GM19035 (cell line): ENCODE measurements at regions not wholly inside any gene's neighbourhood (a gene's known extent, or its start where the extent isn't known, plus 50 kb on each side); places are given as distances from the start of the nearest gene placed in this dataset.

Source experiments
- ATAC-seq: cut with Tn5 transposase; IDR thresholded peaks from one replicate; pipeline ENCODE4 v1.9.1; 2021; ENCODE audit not compliant: unreplicated experiment

GRCh38 chr9:11871852-11872251 is 821.3 kb upstream of the TYRP1 start:
- ATAC-seq: no peak

DNA sequence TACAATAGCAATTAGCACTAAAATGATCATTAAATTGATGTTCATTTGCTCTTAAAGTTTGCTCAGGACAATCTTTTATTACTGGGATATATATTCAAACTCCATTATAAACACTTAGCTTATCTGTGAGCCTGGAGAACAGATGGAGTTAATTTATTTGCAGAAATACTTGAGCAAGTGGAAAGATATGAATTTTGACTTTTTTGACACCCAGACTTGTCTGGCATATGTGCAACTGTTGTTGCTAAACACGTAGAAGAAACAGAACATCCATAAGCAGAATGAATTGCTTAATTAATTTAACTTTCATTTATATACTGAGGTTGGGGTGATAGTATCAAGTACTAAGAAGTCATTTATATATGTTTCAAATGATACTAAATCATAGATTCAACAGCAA is 820.7 kb upstream of the TYRP1 start:
- no peak for ATAC-seq

- ATAC-seq: no peak
These were observed 818.8 kb upstream of the TYRP1 start for GRCh38 chr9:11874414-11874813.

DNA sequence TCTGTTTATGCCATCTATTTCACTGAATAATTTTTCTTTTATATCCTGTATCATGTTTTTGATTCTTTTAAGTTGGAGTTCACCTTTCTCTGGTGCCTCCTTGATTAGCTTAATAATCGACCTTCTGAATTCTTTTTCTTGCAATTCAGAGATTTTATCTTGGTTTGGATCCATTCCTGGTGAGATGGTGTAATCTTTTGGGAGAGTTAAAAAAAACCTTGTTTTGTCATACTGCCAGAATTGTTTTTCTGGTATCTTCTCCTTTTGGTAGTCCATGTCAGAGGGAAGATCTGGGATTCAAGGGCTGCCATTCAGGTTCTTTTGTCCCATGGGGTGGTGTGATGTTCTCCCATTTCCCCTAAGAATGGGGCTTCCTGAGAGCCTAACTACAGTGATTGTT is 800.8 kb upstream of the TYRP1 start:
- ATAC-seq: no peak

DNA sequence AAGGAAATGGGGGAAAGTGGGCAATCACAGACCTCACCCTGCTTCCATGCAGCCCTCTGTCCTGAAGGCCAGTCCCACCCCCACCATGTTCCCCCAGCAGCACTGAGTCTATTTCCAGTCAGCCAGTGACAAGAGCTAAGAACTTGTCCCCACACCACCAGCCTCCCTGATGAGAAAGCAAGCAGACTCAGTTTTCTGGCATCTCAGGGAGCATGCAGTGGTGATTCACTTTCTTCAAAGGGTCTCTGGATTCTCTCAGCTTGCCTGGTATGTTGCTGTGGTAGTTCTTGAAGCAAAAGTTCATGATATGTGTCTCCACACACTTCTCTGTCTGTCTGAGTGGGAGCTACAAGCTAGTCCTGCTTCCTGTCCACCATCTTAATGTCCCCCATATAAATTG is 799.9 kb upstream of the TYRP1 start:
- no peak for ATAC-seq

- ATAC-seq: no peak
These were observed 799.0 kb upstream of the TYRP1 start for GRCh38 chr9:11894136-11894535.

GRCh38 chr9:11902610-11903009 is 790.6 kb upstream of the TYRP1 start:
- ATAC-seq: no peak

GRCh38 chr9:11915699-11916098 is 777.5 kb upstream of the TYRP1 start:
- ATAC-seq: no peak

- no peak for ATAC-seq
These were observed 764.3 kb upstream of the TYRP1 start for GRCh38 chr9:11928871-11929321.

DNA sequence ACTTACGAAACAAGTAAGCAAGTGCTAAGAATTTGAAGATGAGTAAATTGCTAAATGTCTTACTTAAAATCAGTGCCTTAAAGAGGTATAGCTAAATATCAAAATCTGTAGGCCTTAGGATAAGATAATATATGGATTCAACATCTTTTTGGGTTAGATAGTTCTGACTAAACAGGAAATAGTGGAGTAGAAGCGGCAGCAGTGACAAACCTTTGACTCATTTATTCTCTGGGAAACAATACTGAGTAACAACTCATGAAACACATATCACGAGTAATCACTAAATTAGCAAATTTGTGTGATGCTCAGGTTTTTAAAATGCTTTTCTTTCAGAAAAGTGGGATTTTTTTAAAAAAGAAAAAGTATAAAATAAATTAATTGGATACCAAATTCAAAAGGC is 762.1 kb upstream of the TYRP1 start:
- no peak for ATAC-seq

DNA sequence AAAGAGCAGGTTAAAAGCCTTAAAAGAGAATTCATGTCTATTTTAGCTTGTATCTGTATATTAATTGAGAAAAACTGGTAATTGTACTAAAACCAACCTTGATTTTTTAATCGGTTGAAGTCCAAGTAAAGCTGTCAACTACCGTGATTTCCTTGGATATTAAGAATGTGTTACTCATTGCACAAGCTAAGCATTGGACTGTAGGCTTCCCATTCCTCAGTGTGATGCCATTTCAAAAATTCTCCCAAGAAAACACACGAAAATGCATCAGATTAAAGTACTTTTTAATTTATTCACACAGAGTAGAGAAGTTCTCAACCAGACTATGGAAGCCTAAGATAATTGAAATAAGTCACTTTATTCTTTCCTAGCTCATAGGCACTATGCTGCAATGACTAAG is 761.4 kb upstream of the TYRP1 start:
- ATAC-seq: no peak

- ATAC-seq: no peak
These were observed 759.3 kb upstream of the TYRP1 start for GRCh38 chr9:11933926-11934325.

DNA sequence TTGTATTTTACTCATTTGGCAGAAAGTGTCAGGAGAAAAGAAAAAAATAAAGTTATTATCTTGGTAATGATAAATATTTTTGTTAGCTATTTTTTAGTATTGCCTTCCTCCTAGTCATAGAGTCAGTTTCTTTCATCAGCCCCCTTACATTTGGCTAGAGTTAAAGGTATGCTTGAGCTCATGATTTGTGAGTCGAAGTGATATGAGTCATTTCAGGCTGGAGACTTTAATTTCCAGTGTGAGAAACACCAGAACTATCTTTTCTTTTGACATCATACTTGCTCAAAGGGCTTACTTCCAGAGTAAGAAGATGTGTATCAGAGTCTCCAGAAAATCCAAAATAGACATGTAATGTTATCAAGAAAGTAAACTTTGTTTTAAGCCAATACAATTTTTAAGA is 746.7 kb upstream of the TYRP1 start:
- ATAC-seq: no peak

DNA sequence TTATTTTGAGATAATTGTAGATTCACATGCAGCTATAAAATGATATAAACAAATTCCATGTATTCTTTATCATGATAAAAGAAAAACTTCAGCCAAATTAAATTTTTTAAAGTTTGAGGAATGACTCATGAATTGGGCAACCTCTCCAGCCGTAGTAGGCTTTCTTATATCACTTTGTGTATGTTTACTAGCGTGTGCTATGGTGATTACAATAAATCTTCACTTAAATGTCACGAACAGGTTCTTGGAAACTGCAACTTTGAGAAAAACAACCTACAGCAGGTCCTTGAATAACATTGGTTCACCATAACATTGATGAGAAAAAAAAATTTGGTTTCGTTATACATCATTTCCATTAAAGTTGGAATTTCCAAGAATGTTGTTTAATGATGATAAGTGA is 730.9 kb upstream of the TYRP1 start:
- ATAC-seq: no peak

DNA sequence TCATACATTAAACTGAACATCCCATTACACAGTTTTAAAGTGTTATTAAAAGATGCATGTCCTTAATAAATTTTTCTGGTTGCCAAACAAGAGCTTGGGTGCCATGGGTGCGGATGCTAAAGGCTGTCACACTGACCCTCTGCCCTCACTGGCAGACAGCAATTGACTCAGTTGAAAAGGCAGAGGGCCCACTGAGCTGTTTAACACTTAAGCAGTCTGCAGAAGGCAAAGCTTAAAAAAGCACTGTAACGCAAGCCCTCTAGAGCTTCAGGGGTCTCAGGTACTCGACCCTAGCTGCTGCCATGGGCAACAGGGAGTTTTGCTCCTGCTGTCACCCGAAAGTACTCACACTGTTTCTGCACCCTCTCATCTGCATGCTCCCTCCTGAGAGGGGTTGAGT is 726.4 kb upstream of the TYRP1 start:
- no peak for ATAC-seq

GRCh38 chr9:11968631-11969030 is 724.6 kb upstream of the TYRP1 start:
- ATAC-seq: no peak

DNA sequence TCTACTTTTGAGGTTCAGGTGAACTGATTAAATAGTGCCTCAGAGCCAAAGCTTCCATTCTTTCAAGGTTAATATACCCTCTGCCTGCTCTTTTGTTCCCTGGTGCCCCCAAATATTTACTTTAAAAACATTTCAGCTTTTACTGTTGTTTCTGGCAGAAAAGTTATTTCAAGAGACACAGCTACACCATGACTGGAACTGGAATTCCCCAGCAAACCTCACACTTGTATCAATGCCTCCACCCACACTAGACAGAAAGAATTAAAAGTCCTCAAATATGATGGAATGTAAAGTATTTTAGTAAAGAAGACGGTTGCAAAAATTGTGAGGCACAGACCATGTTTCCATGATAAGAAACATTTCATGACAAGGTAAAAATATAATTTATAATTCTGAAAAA is 720.2 kb upstream of the TYRP1 start:
- no peak for ATAC-seq

DNA sequence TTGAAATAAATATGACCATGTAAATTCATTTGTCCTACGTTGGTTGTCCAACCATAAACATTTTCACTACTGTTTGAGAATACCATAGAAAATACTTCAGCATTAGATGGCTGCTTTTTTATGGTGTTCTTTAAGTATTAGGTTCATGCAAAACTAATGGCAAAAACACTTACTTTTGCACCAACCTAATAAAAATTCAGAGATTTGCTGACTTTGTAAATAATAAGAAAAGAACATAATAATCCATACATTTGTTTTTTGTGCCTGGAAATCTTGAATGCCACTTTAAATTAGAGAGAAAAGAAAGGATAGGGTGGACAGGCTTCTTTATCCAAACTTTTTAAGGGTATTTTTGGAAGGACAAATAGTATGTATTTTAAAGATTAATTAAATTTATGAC is 719.7 kb upstream of the TYRP1 start:
- ATAC-seq: no peak

DNA sequence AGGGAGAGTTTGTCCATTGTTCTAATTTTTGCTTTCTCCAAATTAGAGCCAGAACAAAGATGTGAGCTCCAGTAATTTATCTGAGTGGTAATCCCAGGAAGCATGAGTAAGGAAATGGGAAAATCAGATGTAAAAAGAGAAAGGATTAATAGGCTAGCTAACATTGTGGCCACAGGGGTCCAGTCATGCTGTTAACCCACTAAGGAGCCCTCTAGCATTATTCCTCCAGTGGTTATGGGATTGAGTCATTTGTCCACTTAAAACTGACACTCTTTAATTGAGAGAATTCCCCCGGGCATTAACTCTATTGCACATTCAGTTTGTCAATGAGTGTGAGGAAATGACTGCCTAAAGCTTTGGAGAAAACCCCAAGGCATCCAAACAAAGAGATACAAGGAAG is 700.3 kb upstream of the TYRP1 start:
- no peak for ATAC-seq

GRCh38 chr9:12014488-12014887 is 678.7 kb upstream of the TYRP1 start:
- no peak for ATAC-seq

DNA sequence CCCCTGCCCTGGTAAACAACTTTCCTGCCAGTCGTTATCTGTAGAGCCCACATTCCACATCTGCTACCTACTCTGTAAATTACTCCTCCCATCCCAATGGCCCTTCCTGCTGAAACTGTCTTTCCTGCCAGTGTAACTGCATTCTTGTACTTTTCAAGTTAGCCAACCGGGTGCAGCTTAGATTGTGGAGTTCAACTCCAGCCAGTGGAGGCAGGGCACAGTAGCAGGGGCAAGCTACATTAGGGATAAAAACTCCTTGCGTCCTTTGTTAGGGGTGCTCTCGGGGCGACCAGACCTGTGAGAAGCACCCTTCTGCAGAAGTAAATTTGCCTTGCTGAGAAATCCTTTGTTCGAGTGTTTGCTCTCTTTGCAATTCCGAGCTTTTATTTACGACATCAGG is 639.0 kb upstream of the TYRP1 start:
- ATAC-seq: no peak

DNA sequence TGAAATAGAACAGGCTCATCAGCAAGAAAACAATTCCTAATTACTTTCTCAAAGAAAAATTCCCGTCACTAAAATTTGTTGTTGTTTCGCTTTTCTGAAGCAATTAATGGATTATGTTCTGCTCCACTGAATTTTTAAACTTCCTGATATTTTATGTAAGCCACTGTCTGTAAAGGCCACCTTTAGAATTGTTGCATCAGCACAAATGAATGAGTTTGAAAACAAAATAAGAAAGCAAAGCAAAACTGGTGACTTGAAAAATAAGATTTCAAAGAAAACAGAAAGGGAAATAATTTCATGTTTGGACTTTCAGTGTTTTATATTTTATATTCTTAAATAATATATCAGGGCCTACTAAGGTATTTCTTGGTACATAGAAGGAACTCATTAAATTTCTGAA is 636.3 kb upstream of the TYRP1 start:
- no peak for ATAC-seq

DNA sequence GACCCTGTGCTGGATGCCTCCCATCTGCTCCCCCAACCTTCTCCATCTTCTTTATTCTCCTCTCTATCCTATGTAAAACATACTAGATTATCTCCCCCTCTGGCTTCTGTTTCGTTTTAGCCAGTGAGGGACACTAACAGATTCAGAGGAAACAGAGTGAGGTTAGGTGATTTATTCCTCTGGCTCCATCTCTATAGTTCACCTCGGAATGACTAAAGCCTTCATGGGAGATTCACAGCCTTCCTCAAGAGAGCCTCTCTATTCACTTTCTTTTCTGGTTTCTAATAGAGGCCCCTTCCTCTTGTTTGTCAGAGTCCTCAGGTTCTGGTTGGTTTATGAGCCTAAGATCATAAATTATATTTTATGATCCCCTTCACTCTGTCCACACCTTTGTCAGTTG is 633.1 kb upstream of the TYRP1 start:
- ATAC-seq: no peak

DNA sequence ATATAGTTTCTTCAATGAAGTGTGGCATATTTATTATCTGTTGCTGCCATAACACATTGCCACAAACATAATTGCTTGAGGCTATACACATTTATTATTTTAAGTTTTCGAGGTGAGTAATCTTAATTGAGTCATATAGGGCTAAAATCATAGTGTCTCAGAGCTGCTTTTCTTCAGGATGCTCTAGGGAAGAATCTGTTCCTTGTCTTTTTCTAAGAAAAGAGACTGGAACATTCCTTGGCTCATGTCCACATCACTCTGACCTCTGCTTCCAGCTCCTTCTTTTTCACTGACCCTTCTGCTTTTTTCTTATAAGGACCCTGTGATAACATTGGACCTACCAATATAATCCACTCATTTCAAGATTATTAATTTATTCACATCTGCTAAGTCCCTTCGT is 632.4 kb upstream of the TYRP1 start:
- ATAC-seq: no peak
